Parathyroid adenoma (tissue), 2 donors: ENCODE measurements at regions not wholly inside any gene's neighbourhood (a gene's known extent, or its start where the extent isn't known, plus 50 kb on each side); places are given as distances from the start of the nearest gene placed in this dataset.

Source experiments
- H2AFZ ChIP-seq: fragments of 300-600 bp; sonication (generic); one replicate; pipeline ENCODE4 v1.7.0; 2017; ENCODE audit warnings: antibody characterized with exemption, mild to moderate bottlenecking
- H3K27ac ChIP-seq: fragments of 300-600 bp; sonication (generic); one replicate; pipeline ENCODE4 v1.7.0; 2017
- H3K27me3 ChIP-seq: fragments of 300-600 bp; sonication (generic); one replicate; pipeline ENCODE4 v1.7.0; 2017; ENCODE audit warnings: low read length; ENCODE audit not compliant: control insufficient read depth, insufficient read depth
- H3K36me3 ChIP-seq: fragments of 300-600 bp; sonication (generic); one replicate; pipeline ENCODE4 v1.7.0; 2017; ENCODE audit warnings: low read length; ENCODE audit not compliant: control insufficient read depth, insufficient read depth
- H3K4me1 ChIP-seq: fragments of 300-600 bp; sonication (generic); one replicate; pipeline ENCODE4 v1.7.0; 2017; ENCODE audit warnings: control low read depth
- H3K4me2 ChIP-seq: fragments of 300-600 bp; sonication (generic); one replicate; pipeline ENCODE4 v1.7.0; 2017; ENCODE audit warnings: low read length
- H3K4me3 ChIP-seq: fragments of 300-600 bp; sonication (generic); one replicate; pipeline ENCODE4 v1.7.0; 2017; ENCODE audit warnings: low read depth, low read length
- H3K79me2 ChIP-seq: fragments of 300-600 bp; sonication (generic); one replicate; pipeline ENCODE4 v1.7.0; 2017; ENCODE audit warnings: control low read depth
- H3K9ac ChIP-seq: fragments of 300-600 bp; sonication (generic); one replicate; pipeline ENCODE4 v1.7.0; 2017; ENCODE audit warnings: mild to moderate bottlenecking
- H3K9me3 ChIP-seq: fragments of 300-600 bp; sonication (generic); one replicate; pipeline ENCODE4 v1.7.0; 2017; ENCODE audit warnings: low read length; ENCODE audit not compliant: control insufficient read depth
- CTCF ChIP-seq: fragments of 300-600 bp; sonication (generic); IDR thresholded peaks from one replicate; pipeline ENCODE4 v1.7.0; 2017; ENCODE audit warnings: antibody characterized with exemption, mild to moderate bottlenecking
- donor health status: primary hyperparathyroidism.

- TF ChIP-seq CTCF, result no peak
- H3K9me3 ChIP-seq, result no peaks in the 10 kb centered on the region
These were observed 871.6 kb downstream of the BRINP3 start for GRCh38 chr1:189606047-189606446.

GRCh38 chr1:189606795-189607476 lies 870.7 kb downstream of the BRINP3 start:
- no peak overlapping the region for H3K9ac ChIP-seq
- no peak overlapping the region for H3K4me2 ChIP-seq
- TF ChIP-seq CTCF, result no peak
- no peaks in the 10 kb centered on the region for H3K36me3 ChIP-seq
- H2AFZ ChIP-seq, result no peak overlapping the region
- no peaks in the 10 kb centered on the region for H3K27me3 ChIP-seq
- no peak overlapping the region for H3K27ac ChIP-seq
- H3K9me3 ChIP-seq, result no peaks in the 10 kb centered on the region
- H3K4me1 ChIP-seq, result no peaks in the 10 kb centered on the region
- H3K4me3 ChIP-seq, result no peak overlapping the region
- H3K79me2 ChIP-seq, result no peaks in the 10 kb centered on the region

More at GRCh38 chr1:189606047-189606446, 871.6 kb downstream of the BRINP3 start:
- Histone ChIP-seq H2AFZ (no peak overlapping the region), H3K27ac (no peak overlapping the region), H3K79me2 (no peaks in the 10 kb centered on the region), H3K27me3 (no peaks in the 10 kb centered on the region), H3K4me1 (no peaks in the 10 kb centered on the region), H3K9ac (no peak overlapping the region), H3K36me3 (no peaks in the 10 kb centered on the region), H3K4me2 (no peak overlapping the region), H3K4me3 (no peak overlapping the region)

- no peaks in the 10 kb centered on the region for H3K79me2 ChIP-seq
These were observed 870.1 kb downstream of the BRINP3 start for GRCh38 chr1:189607477-189608096.

GRCh38 chr1:189609167-189609566 lies 868.5 kb downstream of the BRINP3 start:
- TF ChIP-seq CTCF, result no peak
- Histone ChIP-seq H3K4me3 (no peak overlapping the region), H3K4me2 (no peak overlapping the region)

More at GRCh38 chr1:189607477-189608096, 870.1 kb downstream of the BRINP3 start:
- Histone ChIP-seq H3K27me3 (no peaks in the 10 kb centered on the region), H3K4me1 (no peaks in the 10 kb centered on the region), H3K27ac (no peak overlapping the region), H3K36me3 (no peaks in the 10 kb centered on the region), H3K4me3 (no peak overlapping the region), H3K9ac (no peak overlapping the region), H3K4me2 (no peak overlapping the region), H3K9me3 (no peaks in the 10 kb centered on the region), H2AFZ (no peak overlapping the region)
- no peak for TF ChIP-seq CTCF

More at GRCh38 chr1:189609167-189609566, 868.5 kb downstream of the BRINP3 start:
- H3K27ac ChIP-seq, result no peak overlapping the region
- no peaks in the 10 kb centered on the region for H3K4me1 ChIP-seq
- H3K9ac ChIP-seq, result no peak overlapping the region
- no peaks in the 10 kb centered on the region for H3K27me3 ChIP-seq
- no peaks in the 10 kb centered on the region for H3K36me3 ChIP-seq
- H2AFZ ChIP-seq, result no peak overlapping the region
- no peaks in the 10 kb centered on the region for H3K79me2 ChIP-seq
- H3K9me3 ChIP-seq, result no peaks in the 10 kb centered on the region
